ENCODE measurements at regions not wholly inside any gene's neighbourhood (a gene's known extent, or its start where the extent isn't known, plus 50 kb on each side); places are given as distances from the start of the nearest gene placed in this dataset.

- Histone ChIP-seq H3K27ac (ENCODE audit: low read depth, low read length) (no peak overlapping the region), H3K4me3 (ENCODE audit: low read length) (no peak overlapping the region), H3K36me3 (ENCODE audit: insufficient read depth, low read length) (no peaks in the 10 kb centered on the region), H3K9ac (ENCODE audit: low read depth, low read length) (no peak overlapping the region), H3K4me1 (ENCODE audit: insufficient read depth, low read length) (no peaks in the 10 kb centered on the region), H3K27me3 (ENCODE audit: insufficient read depth, low read length) (no peaks in the 10 kb centered on the region), H3K9me3 (ENCODE audit: insufficient read depth, low read depth, low read length) (no peaks in the 10 kb centered on the region)
- WGBS, result 93% methylated on average over 5 of the region's 5 CpGs
Measured at GRCh38 chr4:10897076-10897475, 212.5 kb upstream of the CLNK start.

GRCh38 chr4:10893395-10893794, 208.8 kb upstream of the CLNK start:
- Histone ChIP-seq H3K9me3 (ENCODE audit: insufficient read depth, low read depth, low read length) (no peaks in the 10 kb centered on the region), H3K4me1 (ENCODE audit: insufficient read depth, low read length) (no peaks in the 10 kb centered on the region), H3K36me3 (ENCODE audit: insufficient read depth, low read length) (no peaks in the 10 kb centered on the region), H3K27ac (ENCODE audit: low read depth, low read length) (no peak overlapping the region), H3K4me3 (ENCODE audit: low read length) (no peak overlapping the region), H3K27me3 (ENCODE audit: insufficient read depth, low read length) (no peaks in the 10 kb centered on the region), H3K9ac (ENCODE audit: low read depth, low read length) (no peak overlapping the region)
- WGBS, result no CpG with 5 or more reads among the region's 2 CpGs

GRCh38 chr4:10891866-10892265, 207.3 kb upstream of the CLNK start:
- Histone ChIP-seq H3K9me3 (ENCODE audit: insufficient read depth, low read depth, low read length) (no peaks in the 10 kb centered on the region), H3K4me1 (ENCODE audit: insufficient read depth, low read length) (no peaks in the 10 kb centered on the region), H3K36me3 (ENCODE audit: insufficient read depth, low read length) (no peaks in the 10 kb centered on the region), H3K27ac (ENCODE audit: low read depth, low read length) (no peak overlapping the region), H3K4me3 (ENCODE audit: low read length) (no peak overlapping the region), H3K27me3 (ENCODE audit: insufficient read depth, low read length) (no peaks in the 10 kb centered on the region), H3K9ac (ENCODE audit: low read depth, low read length) (no peak overlapping the region)
- WGBS, result 79% methylated on average over 2 of the region's 2 CpGs

- no peaks in the 10 kb centered on the region for H3K27me3 ChIP-seq (ENCODE audit: insufficient read depth, low read length)
- 80% methylated on average over 4 of the region's 4 CpGs for WGBS
- no peak overlapping the region for H3K27ac ChIP-seq (ENCODE audit: low read depth, low read length)
- H3K36me3 ChIP-seq (ENCODE audit: insufficient read depth, low read length), result no peaks in the 10 kb centered on the region
- no peak overlapping the region for H3K9ac ChIP-seq (ENCODE audit: low read depth, low read length)
- no peaks in the 10 kb centered on the region for H3K9me3 ChIP-seq (ENCODE audit: insufficient read depth, low read depth, low read length)
- H3K4me3 ChIP-seq (ENCODE audit: low read length), result no peak overlapping the region
- no peaks in the 10 kb centered on the region for H3K4me1 ChIP-seq (ENCODE audit: insufficient read depth, low read length)
Measured at GRCh38 chr4:10889819-10890218, 205.3 kb upstream of the CLNK start.

- H3K4me1 ChIP-seq (ENCODE audit: insufficient read depth, low read length), result peaks cover 5% of the 10 kb centered on the region; the same call in 1 of the 2 replicates
- WGBS, result 90% methylated on average over 3 of the region's 4 CpGs
- no peak overlapping the region for H3K27ac ChIP-seq (ENCODE audit: low read depth, low read length)
- no peaks in the 10 kb centered on the region for H3K36me3 ChIP-seq (ENCODE audit: insufficient read depth, low read length)
- no peak overlapping the region for H3K4me3 ChIP-seq (ENCODE audit: low read length)
- no peak overlapping the region for H3K9ac ChIP-seq (ENCODE audit: low read depth, low read length)
- H3K27me3 ChIP-seq (ENCODE audit: insufficient read depth, low read length), result no peaks in the 10 kb centered on the region
- H3K9me3 ChIP-seq (ENCODE audit: insufficient read depth, low read depth, low read length), result no peaks in the 10 kb centered on the region
Measured at GRCh38 chr4:10879411-10880110, 195.0 kb upstream of the CLNK start.

GRCh38 chr4:10878861-10879260, 194.3 kb upstream of the CLNK start:
- H3K27ac ChIP-seq (ENCODE audit: low read depth, low read length), result no peak overlapping the region
- H3K4me1 ChIP-seq (ENCODE audit: insufficient read depth, low read length), result peaks cover 5% of the 10 kb centered on the region; the same call in 1 of the 2 replicates
- no peaks in the 10 kb centered on the region for H3K27me3 ChIP-seq (ENCODE audit: insufficient read depth, low read length)
- WGBS, result 90% methylated on average over 1 of the region's 2 CpGs
- no peaks in the 10 kb centered on the region for H3K9me3 ChIP-seq (ENCODE audit: insufficient read depth, low read depth, low read length)
- no peaks in the 10 kb centered on the region for H3K36me3 ChIP-seq (ENCODE audit: insufficient read depth, low read length)
- H3K4me3 ChIP-seq (ENCODE audit: low read length), result no peak overlapping the region
- H3K9ac ChIP-seq (ENCODE audit: low read depth, low read length), result no peak overlapping the region

GRCh38 chr4:10877076-10877475, 192.5 kb upstream of the CLNK start:
- peaks cover 5% of the 10 kb centered on the region; the same call in 1 of the 2 replicates for H3K4me1 ChIP-seq (ENCODE audit: insufficient read depth, low read length)
- no peak overlapping the region for H3K9ac ChIP-seq (ENCODE audit: low read depth, low read length)
- no peaks in the 10 kb centered on the region for H3K9me3 ChIP-seq (ENCODE audit: insufficient read depth, low read depth, low read length)
- H3K36me3 ChIP-seq (ENCODE audit: insufficient read depth, low read length), result no peaks in the 10 kb centered on the region
- no peak overlapping the region for H3K27ac ChIP-seq (ENCODE audit: low read depth, low read length)
- no peaks in the 10 kb centered on the region for H3K27me3 ChIP-seq (ENCODE audit: insufficient read depth, low read length)
- H3K4me3 ChIP-seq (ENCODE audit: low read length), result no peak overlapping the region

GRCh38 chr4:10875144-10875799, 190.7 kb upstream of the CLNK start:
- Histone ChIP-seq H3K9ac (ENCODE audit: low read depth, low read length) (no peak overlapping the region), H3K4me3 (ENCODE audit: low read length) (no peak overlapping the region), H3K9me3 (ENCODE audit: insufficient read depth, low read depth, low read length) (no peaks in the 10 kb centered on the region), H3K27ac (ENCODE audit: low read depth, low read length) (no peak overlapping the region), H3K4me1 (ENCODE audit: insufficient read depth, low read length) (peaks cover 5% of the 10 kb centered on the region; the same call in 1 of the 2 replicates), H3K36me3 (ENCODE audit: insufficient read depth, low read length) (no peaks in the 10 kb centered on the region), H3K27me3 (ENCODE audit: insufficient read depth, low read length) (no peaks in the 10 kb centered on the region)
- 90% methylated on average over 2 of the region's 2 CpGs for WGBS

GRCh38 chr4:10873809-10874208, 189.2 kb upstream of the CLNK start:
- Histone ChIP-seq H3K9ac (ENCODE audit: low read depth, low read length) (no peak overlapping the region), H3K9me3 (ENCODE audit: insufficient read depth, low read depth, low read length) (no peaks in the 10 kb centered on the region), H3K4me1 (ENCODE audit: insufficient read depth, low read length) (peaks cover 5% of the 10 kb centered on the region; the same call in 1 of the 2 replicates), H3K4me3 (ENCODE audit: low read length) (no peak overlapping the region), H3K36me3 (ENCODE audit: insufficient read depth, low read length) (no peaks in the 10 kb centered on the region), H3K27me3 (ENCODE audit: insufficient read depth, low read length) (no peaks in the 10 kb centered on the region), H3K27ac (ENCODE audit: low read depth, low read length) (no peak overlapping the region)
- WGBS, result 86% methylated on average over 1 of the region's 1 CpG

- no peak overlapping the region for H3K4me3 ChIP-seq (ENCODE audit: low read length)
- no peak overlapping the region for H3K27ac ChIP-seq (ENCODE audit: low read depth, low read length)
- no peaks in the 10 kb centered on the region for H3K27me3 ChIP-seq (ENCODE audit: insufficient read depth, low read length)
- H3K4me1 ChIP-seq (ENCODE audit: insufficient read depth, low read length), result peaks cover 5% of the 10 kb centered on the region; the same call in 1 of the 2 replicates
- 95% methylated on average over 4 of the region's 4 CpGs for WGBS
- no peaks in the 10 kb centered on the region for H3K36me3 ChIP-seq (ENCODE audit: insufficient read depth, low read length)
- no peaks in the 10 kb centered on the region for H3K9me3 ChIP-seq (ENCODE audit: insufficient read depth, low read depth, low read length)
- no peak overlapping the region for H3K9ac ChIP-seq (ENCODE audit: low read depth, low read length)
Measured at GRCh38 chr4:10872833-10873517, 188.4 kb upstream of the CLNK start.

- H3K9me3 ChIP-seq (ENCODE audit: insufficient read depth, low read depth, low read length), result no peaks in the 10 kb centered on the region
- H3K4me3 ChIP-seq (ENCODE audit: low read length), result no peak overlapping the region
- H3K9ac ChIP-seq (ENCODE audit: low read depth, low read length), result no peak overlapping the region
- H3K27ac ChIP-seq (ENCODE audit: low read depth, low read length), result no peak overlapping the region
- WGBS, result 91% methylated on average over 6 of the region's 6 CpGs
- no peaks in the 10 kb centered on the region for H3K4me1 ChIP-seq (ENCODE audit: insufficient read depth, low read length)
- no peaks in the 10 kb centered on the region for H3K27me3 ChIP-seq (ENCODE audit: insufficient read depth, low read length)
- H3K36me3 ChIP-seq (ENCODE audit: insufficient read depth, low read length), result no peaks in the 10 kb centered on the region
Measured at GRCh38 chr4:10866666-10867065, 182.1 kb upstream of the CLNK start.
